Upper lobe of left lung (tissue), 6 donors: ENCODE measurements at regions not wholly inside any gene's neighbourhood (a gene's known extent, or its start where the extent isn't known, plus 50 kb on each side); places are given as distances from the start of the nearest gene placed in this dataset.

ENCODE experiments used
- ATAC-seq, 2 donors: fragments of 200-7000 bp; cut with Tn5 transposase; one replicate each; pipeline ENCODE4 v1.9.1; 2022; ENCODE audit warnings: mild to moderate bottlenecking in 2 of 2, moderate library complexity in 2 of 2; ENCODE audit not compliant: low FRiP score in 2 of 2
- DNase-seq, 2 donors: peaks; one replicate each; pipeline ENCODE4 v3.0.0-alpha.2; 2019 to 2020
- H3K27ac ChIP-seq, 4 donors: fragments of 200-600 bp; sonication (generic); one replicate each; pipeline ENCODE4 v1.5.1; 2016 to 2019
- H3K27me3 ChIP-seq, 4 donors: fragments of 200-600 bp; sonication (generic); one replicate each; pipeline ENCODE4 v1.5.1; 2017 to 2019
- H3K36me3 ChIP-seq, 4 donors: fragments of 200-600 bp; sonication (generic); one replicate each; pipeline ENCODE4 v1.5.1; 2016 to 2019
- H3K4me1 ChIP-seq, 4 donors: fragments of 200-600 bp; sonication (generic); one replicate each; pipeline ENCODE4 v1.5.1; 2018 to 2019
- H3K4me3 ChIP-seq, 4 donors: fragments of 200-600 bp; sonication (generic); one replicate each; pipeline ENCODE4 v1.5.1; 2017 to 2019; ENCODE audit warnings: mild to moderate bottlenecking in 2 of 4, moderate library complexity in 1 of 4
- H3K9me3 ChIP-seq, 4 donors: fragments of 200-600 bp; sonication (generic); one replicate each; pipeline ENCODE4 v1.5.1; 2018 to 2019
- CTCF ChIP-seq, 6 experiments: fragments of 450-650 bp in 4 of 6; fragments of 200-600 bp in 2 of 6; sonication (generic) in 2 of 6; IDR thresholded peaks; one replicate each; pipeline ENCODE4 v1.5.1; 2016 to 2019; ENCODE audit warnings: antibody characterized with exemption in 6 of 6
- EP300 ChIP-seq, 4 donors: sonication (generic); formaldehyde crosslinking; IDR thresholded peaks; one replicate each; pipeline ENCODE4 v1.5.1; 2017; ENCODE audit warnings: antibody characterized with exemption in 4 of 4, control low read depth in 2 of 4
- POLR2A ChIP-seq, 4 donors: fragments of 450-650 bp; IDR thresholded peaks; one replicate each; pipeline ENCODE4 v1.5.1; 2016 to 2017; ENCODE audit warnings: antibody characterized with exemption in 4 of 4, mild to moderate bottlenecking in 2 of 4
- POLR2AphosphoS5 ChIP-seq, 2 donors: sonication (generic); formaldehyde crosslinking; IDR thresholded peaks; one replicate each; pipeline ENCODE4 v1.5.1; 2017; ENCODE audit warnings: antibody characterized with exemption in 2 of 2
- WGBS, 2 donors: methylation state at CpG; one replicate each; pipeline ENCODE4 v1.1.5; 2017 to 2018; 5-methylcytosine and 5-hydroxymethylcytosine counted together
- donor health status: DM: no; HTN: no; CAD: no; lungs with moderate emphysema.
- donor health status: DM: no; HTN: yes; CAD: no; lungs with severe emphysema.

- Histone ChIP-seq H3K9me3 (no peaks in the 10 kb centered on the region), H3K27ac (no peak overlapping the region), H3K4me1 (no peaks in the 10 kb centered on the region), H3K27me3 (no peaks in the 10 kb centered on the region), H3K4me3 (no peak overlapping the region), H3K36me3 (no peaks in the 10 kb centered on the region)
- 93 to 100% methylated on average over 1 to 2 of the region's 2 CpGs for WGBS, 2 donors
- ATAC-seq: no peak
- TF ChIP-seq POLR2A (IDR thresholded peaks at IDR 0.05) (no peak), POLR2AphosphoS5 (IDR thresholded peaks at IDR 0.05) (no peak), CTCF (IDR thresholded peaks at IDR 0.05) (no peak), EP300 (IDR thresholded peaks at IDR 0.05) (no peak)
- no peak for DNase-seq
These were observed 59.2 kb upstream of the ATL2 start for GRCh38 chr2:38436227-38436664.

GRCh38 chr2:38435775-38436174, 58.7 kb upstream of the ATL2 start:
- no peak overlapping the region for H3K27ac ChIP-seq
- no peaks in the 10 kb centered on the region for H3K27me3 ChIP-seq
- no peaks in the 10 kb centered on the region for H3K9me3 ChIP-seq
- ATAC-seq (no peak), DNase-seq (no peak)
- H3K4me3 ChIP-seq: no peak overlapping the region
- H3K4me1 ChIP-seq: no peaks in the 10 kb centered on the region
- 83 to 94% methylated on average over 2 of the region's 2 CpGs for WGBS, 2 donors
- TF ChIP-seq POLR2A (IDR thresholded peaks at IDR 0.05) (no peak), CTCF (IDR thresholded peaks at IDR 0.05) (no peak), EP300 (IDR thresholded peaks at IDR 0.05) (no peak), POLR2AphosphoS5 (IDR thresholded peaks at IDR 0.05) (no peak)
- H3K36me3 ChIP-seq: no peaks in the 10 kb centered on the region

- no peaks in the 10 kb centered on the region for H3K4me1 ChIP-seq
These were observed 57.5 kb upstream of the ATL2 start for GRCh38 chr2:38434595-38434994.

GRCh38 chr2:38433607-38433975, 56.5 kb upstream of the ATL2 start:
- no peak for TF ChIP-seq CTCF (IDR thresholded peaks at IDR 0.05)
- TF ChIP-seq POLR2AphosphoS5 (IDR thresholded peaks at IDR 0.05): no peak
- TF ChIP-seq POLR2A (IDR thresholded peaks at IDR 0.05): no peak
- no peak for TF ChIP-seq EP300 (IDR thresholded peaks at IDR 0.05)
- ATAC-seq (no peak), DNase-seq (no peak)
- Histone ChIP-seq H3K27ac (no peak overlapping the region), H3K4me3 (no peak overlapping the region), H3K36me3 (no peaks in the 10 kb centered on the region), H3K27me3 (no peaks in the 10 kb centered on the region), H3K9me3 (no peaks in the 10 kb centered on the region), H3K4me1 (no peaks in the 10 kb centered on the region)
- 100% methylated on average over 1 of the region's 1 CpG for WGBS, 2 donors

More at GRCh38 chr2:38434595-38434994, 57.5 kb upstream of the ATL2 start:
- H3K27me3 ChIP-seq: no peaks in the 10 kb centered on the region
- H3K36me3 ChIP-seq: no peaks in the 10 kb centered on the region
- H3K27ac ChIP-seq: no peak overlapping the region
- TF ChIP-seq CTCF (IDR thresholded peaks at IDR 0.05) (no peak), POLR2AphosphoS5 (IDR thresholded peaks at IDR 0.05) (no peak), EP300 (IDR thresholded peaks at IDR 0.05) (no peak), POLR2A (IDR thresholded peaks at IDR 0.05) (no peak)
- no peak for ATAC-seq
- no peak for DNase-seq
- H3K9me3 ChIP-seq: no peaks in the 10 kb centered on the region
- H3K4me3 ChIP-seq: no peak overlapping the region

GRCh38 chr2:38432820-38433606, 55.9 kb upstream of the ATL2 start:
- no peaks in the 10 kb centered on the region for H3K36me3 ChIP-seq
- ATAC-seq (peak in 1 of 2 donors; percentile 36), DNase-seq (no peak)
- H3K27ac ChIP-seq: no peak overlapping the region
- TF ChIP-seq EP300 (IDR thresholded peaks at IDR 0.05) (no peak), POLR2A (IDR thresholded peaks at IDR 0.05) (no peak), CTCF (IDR thresholded peaks at IDR 0.05) (no peak), POLR2AphosphoS5 (IDR thresholded peaks at IDR 0.05) (no peak)
- 89 to 91% methylated on average over 6 to 8 of the region's 8 CpGs for WGBS, 2 donors
- no peaks in the 10 kb centered on the region for H3K4me1 ChIP-seq
- no peaks in the 10 kb centered on the region for H3K9me3 ChIP-seq
- no peak overlapping the region for H3K4me3 ChIP-seq
- H3K27me3 ChIP-seq: no peaks in the 10 kb centered on the region
